Loucy (cell line): ENCODE measurements at regions not wholly inside any gene's neighbourhood (a gene's known extent, or its start where the extent isn't known, plus 50 kb on each side); places are given as distances from the start of the nearest gene placed in this dataset.

Experiments used
- EZH2phosphoT487 ChIP-seq: fragments of 200-600 bp; IDR thresholded peaks from 2 replicates; pipeline ENCODE4 v1.6.1; 2018; ENCODE audit warnings: antibody characterized with exemption, mild to moderate bottlenecking, moderate library complexity, borderline replicate concordance
- TF ChIP-seq, protein P1 (sequence below): fragments of 200-600 bp; sonication (generic); conservative IDR thresholded peaks from 2 replicates; pipeline ENCODE4 v1.5.1; 2014; ENCODE audit warnings: mild to moderate bottlenecking, antibody characterized with exemption, low read length

DNA sequence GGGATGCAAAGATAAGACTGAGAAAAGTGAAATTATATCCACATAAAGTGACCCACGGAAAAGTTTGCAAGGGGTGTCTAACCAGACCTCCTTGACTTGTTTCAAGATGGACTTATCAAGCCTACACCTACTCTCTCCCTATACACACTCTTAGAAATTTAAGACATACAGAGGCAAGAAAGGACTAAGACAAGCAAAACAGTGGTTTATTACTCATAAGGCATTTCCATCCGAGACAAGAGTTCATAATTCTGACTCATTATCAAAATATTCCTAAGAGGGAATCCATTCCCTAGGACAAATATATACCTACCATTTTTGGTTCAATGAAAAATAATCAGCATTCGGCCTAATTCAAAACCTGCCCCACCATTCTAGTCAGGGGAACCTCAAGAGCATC is 232.6 kb upstream of the GPC6 start:
- TF ChIP-seq, protein P1, sequence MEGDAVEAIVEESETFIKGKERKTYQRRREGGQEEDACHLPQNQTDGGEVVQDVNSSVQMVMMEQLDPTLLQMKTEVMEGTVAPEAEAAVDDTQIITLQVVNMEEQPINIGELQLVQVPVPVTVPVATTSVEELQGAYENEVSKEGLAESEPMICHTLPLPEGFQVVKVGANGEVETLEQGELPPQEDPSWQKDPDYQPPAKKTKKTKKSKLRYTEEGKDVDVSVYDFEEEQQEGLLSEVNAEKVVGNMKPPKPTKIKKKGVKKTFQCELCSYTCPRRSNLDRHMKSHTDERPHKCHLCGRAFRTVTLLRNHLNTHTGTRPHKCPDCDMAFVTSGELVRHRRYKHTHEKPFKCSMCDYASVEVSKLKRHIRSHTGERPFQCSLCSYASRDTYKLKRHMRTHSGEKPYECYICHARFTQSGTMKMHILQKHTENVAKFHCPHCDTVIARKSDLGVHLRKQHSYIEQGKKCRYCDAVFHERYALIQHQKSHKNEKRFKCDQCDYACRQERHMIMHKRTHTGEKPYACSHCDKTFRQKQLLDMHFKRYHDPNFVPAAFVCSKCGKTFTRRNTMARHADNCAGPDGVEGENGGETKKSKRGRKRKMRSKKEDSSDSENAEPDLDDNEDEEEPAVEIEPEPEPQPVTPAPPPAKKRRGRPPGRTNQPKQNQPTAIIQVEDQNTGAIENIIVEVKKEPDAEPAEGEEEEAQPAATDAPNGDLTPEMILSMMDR = no peak
- no peak for TF ChIP-seq EZH2phosphoT487
